ENCODE measurements at regions not wholly inside any gene's neighbourhood (a gene's known extent, or its start where the extent isn't known, plus 50 kb on each side); places are given as distances from the start of the nearest gene placed in this dataset.

DNA sequence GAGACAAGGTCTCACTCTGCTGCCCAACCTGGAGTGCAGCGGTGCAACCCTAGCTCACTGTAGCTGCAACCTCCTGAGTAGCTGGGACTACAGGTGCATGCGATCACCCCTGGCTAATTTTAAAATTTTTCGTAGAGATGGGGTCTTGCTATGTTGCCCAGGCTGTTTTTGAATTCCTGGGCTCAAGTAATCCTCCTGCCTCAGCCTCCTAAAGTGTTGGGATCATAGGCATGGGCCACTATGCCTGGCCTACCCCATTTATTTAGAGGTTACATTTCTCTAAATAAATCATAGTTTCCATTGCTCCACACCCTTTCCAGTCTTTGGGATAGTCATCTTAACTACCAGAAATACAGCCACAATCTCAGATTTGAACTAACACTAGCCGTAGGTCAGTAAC is 134.7 kb upstream of the CITED2 start:
- Histone ChIP-seq H3K27ac (replicated peaks) (peak overlapping the region; percentile 68), H3K4me1 (peaks cover 6% of the 10 kb centered on the region), H3K27me3 (ENCODE audit: low read depth) (no peaks in the 10 kb centered on the region), H3K9me3 (replicated peaks) (no peaks in the 10 kb centered on the region), H3K36me3 (no peaks in the 10 kb centered on the region), H3K4me3 (no peak overlapping the region)
- intact Hi-C loops (cut with micrococcal nuclease): no loop called here
- TF ChIP-seq CTCF (IDR thresholded peaks at IDR 0.05; ENCODE audit: borderline replicate concordance): no peak
- DNase-seq: no peak

DNA sequence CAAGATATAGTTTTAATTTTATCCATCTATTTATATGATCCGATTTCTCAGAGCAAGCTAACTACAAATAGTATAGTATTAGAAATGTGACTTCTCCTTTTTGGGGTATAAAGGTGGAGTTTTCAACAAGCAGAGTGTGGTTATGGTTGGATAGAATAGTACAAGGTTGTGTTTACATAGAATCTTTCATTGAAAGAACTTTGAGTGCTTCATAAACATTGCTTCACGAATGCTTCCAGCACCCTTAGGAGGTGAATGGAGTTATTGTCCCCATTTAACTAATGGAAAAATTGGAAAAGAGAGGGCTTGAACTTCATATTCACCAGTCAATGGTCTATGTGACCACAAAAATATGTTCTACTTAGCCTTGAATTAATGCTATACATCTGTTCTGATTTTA is 134.1 kb upstream of the CITED2 start:
- Histone ChIP-seq H3K9me3 (replicated peaks) (no peaks in the 10 kb centered on the region), H3K27ac (replicated peaks) (no peak overlapping the region), H3K36me3 (no peaks in the 10 kb centered on the region), H3K4me3 (no peak overlapping the region), H3K27me3 (ENCODE audit: low read depth) (no peaks in the 10 kb centered on the region), H3K4me1 (peaks cover 6% of the 10 kb centered on the region)
- intact Hi-C loops (cut with micrococcal nuclease): no loop called here
- DNase-seq: no peak
- TF ChIP-seq CTCF (IDR thresholded peaks at IDR 0.05; ENCODE audit: borderline replicate concordance): no peak

DNA sequence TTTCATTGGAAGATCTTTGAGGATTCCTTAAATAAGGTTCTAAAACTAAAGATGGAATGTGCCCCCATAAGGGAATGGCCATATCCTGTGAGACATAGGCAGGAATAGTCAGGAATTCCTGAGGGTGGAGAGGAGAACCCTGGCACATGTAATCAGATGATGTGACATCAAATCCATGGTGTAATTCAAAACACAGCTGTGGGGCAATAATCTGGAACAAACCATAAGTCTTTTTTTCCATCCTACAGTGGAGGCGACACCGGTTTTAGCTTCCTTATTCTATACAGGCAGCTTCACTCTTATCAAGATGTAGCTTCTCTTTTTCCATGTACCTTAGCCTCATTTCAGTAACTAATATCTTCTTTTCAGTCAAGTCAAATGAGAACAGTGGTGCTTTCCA is 133.6 kb upstream of the CITED2 start:
- Histone ChIP-seq H3K36me3 (no peaks in the 10 kb centered on the region), H3K27me3 (ENCODE audit: low read depth) (no peaks in the 10 kb centered on the region), H3K4me3 (no peak overlapping the region), H3K27ac (replicated peaks) (no peak overlapping the region), H3K4me1 (peaks cover 6% of the 10 kb centered on the region), H3K9me3 (replicated peaks) (no peaks in the 10 kb centered on the region)
- intact Hi-C loops (cut with micrococcal nuclease): no loop called here
- no peak for TF ChIP-seq CTCF (IDR thresholded peaks at IDR 0.05; ENCODE audit: borderline replicate concordance)
- no peak for DNase-seq

GRCh38 chr6:139500977-139501376 is 126.5 kb upstream of the CITED2 start:
- intact Hi-C loops (cut with micrococcal nuclease): no loop called here
- H3K4me3 ChIP-seq: no peak overlapping the region

DNA sequence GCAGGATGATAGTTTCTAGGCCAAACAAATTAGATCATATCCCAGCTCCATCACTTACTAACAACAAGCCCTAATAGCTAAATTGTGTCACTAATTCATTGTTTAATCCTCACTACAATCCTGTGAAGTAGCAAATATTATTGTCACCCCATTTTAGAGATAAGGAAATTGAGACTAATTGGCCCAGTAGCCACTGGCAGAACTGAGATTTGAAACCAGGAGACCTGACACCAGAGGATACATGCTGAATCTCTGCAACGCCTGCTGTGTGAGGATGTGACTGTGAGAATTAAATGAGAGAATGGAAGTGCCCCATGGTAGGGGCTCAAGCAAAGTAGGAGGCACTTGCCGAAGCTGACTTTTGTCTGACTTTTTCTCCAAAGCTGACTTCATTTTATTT is 124.3 kb upstream of the CITED2 start:
- no peak for TF ChIP-seq CTCF (IDR thresholded peaks at IDR 0.05; ENCODE audit: borderline replicate concordance)
- no peaks in the 10 kb centered on the region for H3K27me3 ChIP-seq (ENCODE audit: low read depth)
- H3K4me1 ChIP-seq: no peaks in the 10 kb centered on the region
- no peak for DNase-seq
- H3K27ac ChIP-seq (replicated peaks): no peak overlapping the region
- H3K9me3 ChIP-seq (replicated peaks): no peaks in the 10 kb centered on the region
- no peaks in the 10 kb centered on the region for H3K36me3 ChIP-seq
- intact Hi-C loops (cut with micrococcal nuclease): no loop called here
- H3K4me3 ChIP-seq: no peak overlapping the region

More at GRCh38 chr6:139500977-139501376, 126.5 kb upstream of the CITED2 start:
- Histone ChIP-seq H3K36me3 (no peaks in the 10 kb centered on the region), H3K4me1 (no peaks in the 10 kb centered on the region), H3K9me3 (replicated peaks) (no peaks in the 10 kb centered on the region), H3K27ac (replicated peaks) (no peak overlapping the region), H3K27me3 (ENCODE audit: low read depth) (no peaks in the 10 kb centered on the region)
- DNase-seq: no peak
- TF ChIP-seq CTCF (IDR thresholded peaks at IDR 0.05; ENCODE audit: borderline replicate concordance): no peak
